Panc1 (cell line): ENCODE measurements at regions not wholly inside any gene's neighbourhood (a gene's known extent, or its start where the extent isn't known, plus 50 kb on each side); places are given as distances from the start of the nearest gene placed in this dataset.

Experiments used
- ATAC-seq: fragments of 200-7000 bp; cut with Tn5 transposase; 2 replicates; pipeline ENCODE4 v1.9.1; 2020; ENCODE audit warnings: mild to moderate bottlenecking, moderate library complexity
- BruUV-seq: library from RNA; stranded (reverse); fragments of 400-500 nt; replicated peaks from 2 replicates; lab custom pipeline; 2021; lab: Mats Ljungman, UMichigan
- CTCF ChIA-PET: fragments of 300-600 bp; sonication (Branson Sonifier 250); formaldehyde crosslinking; loops from one replicate; lab custom pipeline; 2022; ENCODE audit warnings: antibody characterized with exemption; lab: Charles Lee
- POLR2A ChIA-PET: fragments of 300-600 bp; sonication (Branson Sonifier 250); formaldehyde crosslinking; loops from one replicate; lab custom pipeline; 2022; ENCODE audit warnings: antibody characterized with exemption; lab: Charles Lee
- DNase-seq: peaks from one replicate; pipeline ENCODE4 v3.0.0-alpha.2; 2010; ENCODE audit warnings: low read depth, low spot score
- H3K27ac ChIP-seq: 2 replicates; pipeline ENCODE4 v1.5.1; 2011; ENCODE audit warnings: mild to moderate bottlenecking, low read length, inconsistent platforms
- H3K27me3 ChIP-seq: fragments of 200-500 bp; sonication (Bioruptor generic); 2 replicates; pipeline ENCODE4 v1.6.0; 2014; ENCODE audit warnings: low read length, inconsistent platforms; ENCODE audit not compliant: control insufficient read depth, insufficient read depth
- H3K36me3 ChIP-seq: fragments of 200-500 bp; sonication (Bioruptor generic); 2 replicates; pipeline ENCODE4 v1.5.1; 2014; ENCODE audit warnings: inconsistent platforms, mild to moderate bottlenecking, low read length, moderate library complexity; ENCODE audit not compliant: control insufficient read depth, insufficient read depth
- H3K4me1 ChIP-seq: 2 replicates; pipeline ENCODE4 v1.5.1; 2011; ENCODE audit warnings: inconsistent platforms, mild to moderate bottlenecking, low read length, moderate library complexity; ENCODE audit not compliant: control insufficient read depth, insufficient read depth
- H3K4me3 ChIP-seq, 2 experiments: 2 replicates each; pipeline ENCODE4 v1.5.1; 2011 to 2012; ENCODE audit warnings: low read depth in 2 of 2, low read length in 2 of 2, mild to moderate bottlenecking in 2 of 2, inconsistent platforms in 1 of 2, moderate library complexity in 1 of 2
- H3K9me3 ChIP-seq: fragments of 200-500 bp; sonication (Bioruptor generic); 2 replicates; pipeline ENCODE4 v1.5.1; 2014; ENCODE audit warnings: low read depth, mild to moderate bottlenecking, inconsistent platforms, low read length, moderate library complexity; ENCODE audit not compliant: control insufficient read depth, insufficient read depth
- CTCF ChIP-seq: fragments of 450-650 bp; IDR thresholded peaks from 2 replicates; pipeline ENCODE4 v1.5.1; 2017; ENCODE audit warnings: mild to moderate bottlenecking
- POLR2AphosphoS5 ChIP-seq: IDR thresholded peaks from 2 replicates; pipeline ENCODE4 v1.6.1; 2012; ENCODE audit warnings: mild to moderate bottlenecking, low read depth, low read length, moderate library complexity
- REST ChIP-seq, 2 experiments: IDR thresholded peaks; 2 replicates each; pipeline ENCODE4 v1.6.1; 2011 to 2012; ENCODE audit warnings: low read depth in 2 of 2, control low read depth in 1 of 2, low read length in 1 of 2, mild to moderate bottlenecking in 1 of 2, moderate library complexity in 1 of 2; ENCODE audit not compliant: insufficient read depth in 1 of 2
- SIN3A ChIP-seq: IDR thresholded peaks from 2 replicates; pipeline ENCODE4 v1.6.1; 2012; ENCODE audit warnings: low read depth, mild to moderate bottlenecking, low read length, moderate library complexity, borderline replicate concordance; ENCODE audit not compliant: insufficient read depth
- TCF7L2 ChIP-seq: IDR thresholded peaks from 2 replicates; pipeline ENCODE4 v1.6.1; 2011; ENCODE audit warnings: mild to moderate bottlenecking, low read depth, low read length, inconsistent platforms
- in situ Hi-C: cut with HindIII; loops from 2 replicates; pipeline ENCODE4 v1.10.0; 2016; ENCODE audit warnings: low sequenced_read_pairs, low pct_unique_long_range_greater_than_20kb
- intact Hi-C: fragments of 100-400 bp; cut with micrococcal nuclease; formaldehyde crosslinking; loops from one replicate; pipeline ENCODE4 v1.10.0; 2022; ENCODE audit not compliant: unreplicated experiment

GRCh38 chr15:95615436-95615835, 715.1 kb upstream of the NR2F2 start:
- H3K36me3 ChIP-seq: no peaks in the 10 kb centered on the region
- no peaks in the 10 kb centered on the region for H3K4me1 ChIP-seq
- TF ChIP-seq SIN3A: no peak
- TF ChIP-seq REST (IDR thresholded peaks at IDR 0.05; ENCODE audit: insufficient read depth in 1 of 2, low read depth in 2 of 2, low read length in 1 of 2): no peak
- TF ChIP-seq TCF7L2: no peak
- TF ChIP-seq CTCF: no peak
- no peak for TF ChIP-seq POLR2AphosphoS5
- ChIA-PET POLR2A (no interaction called here), CTCF (no interaction called here)
- H3K27me3 ChIP-seq: no peaks in the 10 kb centered on the region
- intact Hi-C loops (no loop called here), in situ Hi-C loops (no loop called here)
- H3K27ac ChIP-seq: no peak overlapping the region
- DNase-seq (no peak), ATAC-seq (no peak)
- no peaks in the 10 kb centered on the region for H3K9me3 ChIP-seq
- H3K4me3 ChIP-seq: no peak overlapping the region
- BruUV-seq: no TSS peak

GRCh38 chr15:95616306-95616705, 714.2 kb upstream of the NR2F2 start:
- Histone ChIP-seq H3K9me3 (no peaks in the 10 kb centered on the region), H3K36me3 (no peaks in the 10 kb centered on the region), H3K4me3 (no peak overlapping the region), H3K27me3 (no peaks in the 10 kb centered on the region), H3K27ac (no peak overlapping the region), H3K4me1 (no peaks in the 10 kb centered on the region)
- in situ Hi-C loops: no loop called here
- DNase-seq: no peak
- BruUV-seq: no TSS peak
- POLR2A ChIA-PET: no interaction called here
- no peak for TF ChIP-seq CTCF
- TF ChIP-seq REST (IDR thresholded peaks at IDR 0.05; ENCODE audit: insufficient read depth in 1 of 2, low read depth in 2 of 2, low read length in 1 of 2): no peak
- TF ChIP-seq POLR2AphosphoS5: no peak
- no peak for TF ChIP-seq TCF7L2
- no peak for TF ChIP-seq SIN3A
- CTCF ChIA-PET: no interaction called here
- intact Hi-C loops: no loop called here
- no peak for ATAC-seq
